NB4 (cell line): ENCODE measurements at regions not wholly inside any gene's neighbourhood (a gene's known extent, or its start where the extent isn't known, plus 50 kb on each side); places are given as distances from the start of the nearest gene placed in this dataset.

Source experiments
- DNase-seq: peaks from one replicate; pipeline ENCODE4 v3.0.0; 2010; ENCODE audit warnings: low read depth
- H3K4me3 ChIP-seq: one replicate; pipeline ENCODE4 v1.5.1; 2011; ENCODE audit warnings: mild to moderate bottlenecking, low read depth, low read length, moderate library complexity
- MYC ChIP-seq: IDR thresholded peaks from 2 replicates; pipeline ENCODE4 v1.6.1; 2011; ENCODE audit warnings: low read depth, low read length
- POLR2A ChIP-seq: IDR thresholded peaks from 2 replicates; pipeline ENCODE4 v1.6.1; 2011; ENCODE audit warnings: mild to moderate bottlenecking; ENCODE audit not compliant: insufficient read length; ENCODE audit errors: extremely low read depth
- TF ChIP-seq, protein P1 (sequence below): IDR thresholded peaks from 2 replicates; pipeline ENCODE4 v1.6.1; 2011; ENCODE audit warnings: low read depth, low read length
- TF ChIP-seq, protein P2 (sequence below): IDR thresholded peaks from one replicate; pipeline ENCODE4 v1.5.1; 2012; ENCODE audit warnings: low read depth, low read length

DNA sequence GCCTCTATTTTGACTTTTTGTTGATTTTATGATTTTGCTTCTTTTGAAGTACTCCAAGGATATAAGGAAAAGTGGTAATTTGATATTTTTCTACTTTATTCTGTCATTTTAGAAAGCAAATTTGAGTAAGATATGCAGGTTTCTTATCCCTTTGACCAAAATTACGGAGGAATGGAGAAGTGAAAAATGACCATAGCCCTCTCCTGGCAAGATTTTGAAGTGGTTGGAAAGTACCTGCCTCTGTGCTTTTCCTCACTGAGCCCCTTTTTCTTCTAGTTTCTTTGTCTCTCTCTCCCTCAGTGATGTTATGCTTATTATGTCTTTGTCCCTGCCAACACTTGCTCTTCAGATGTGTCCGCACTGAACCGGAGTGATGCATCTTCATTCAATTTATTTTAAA, 898.1 kb downstream of the EPHA4 start:
- TF ChIP-seq, protein P1, sequence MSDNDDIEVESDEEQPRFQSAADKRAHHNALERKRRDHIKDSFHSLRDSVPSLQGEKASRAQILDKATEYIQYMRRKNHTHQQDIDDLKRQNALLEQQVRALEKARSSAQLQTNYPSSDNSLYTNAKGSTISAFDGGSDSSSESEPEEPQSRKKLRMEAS, result no peak
- TF ChIP-seq, protein P2, sequence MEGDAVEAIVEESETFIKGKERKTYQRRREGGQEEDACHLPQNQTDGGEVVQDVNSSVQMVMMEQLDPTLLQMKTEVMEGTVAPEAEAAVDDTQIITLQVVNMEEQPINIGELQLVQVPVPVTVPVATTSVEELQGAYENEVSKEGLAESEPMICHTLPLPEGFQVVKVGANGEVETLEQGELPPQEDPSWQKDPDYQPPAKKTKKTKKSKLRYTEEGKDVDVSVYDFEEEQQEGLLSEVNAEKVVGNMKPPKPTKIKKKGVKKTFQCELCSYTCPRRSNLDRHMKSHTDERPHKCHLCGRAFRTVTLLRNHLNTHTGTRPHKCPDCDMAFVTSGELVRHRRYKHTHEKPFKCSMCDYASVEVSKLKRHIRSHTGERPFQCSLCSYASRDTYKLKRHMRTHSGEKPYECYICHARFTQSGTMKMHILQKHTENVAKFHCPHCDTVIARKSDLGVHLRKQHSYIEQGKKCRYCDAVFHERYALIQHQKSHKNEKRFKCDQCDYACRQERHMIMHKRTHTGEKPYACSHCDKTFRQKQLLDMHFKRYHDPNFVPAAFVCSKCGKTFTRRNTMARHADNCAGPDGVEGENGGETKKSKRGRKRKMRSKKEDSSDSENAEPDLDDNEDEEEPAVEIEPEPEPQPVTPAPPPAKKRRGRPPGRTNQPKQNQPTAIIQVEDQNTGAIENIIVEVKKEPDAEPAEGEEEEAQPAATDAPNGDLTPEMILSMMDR, result no peak
- TF ChIP-seq MYC (no peak), POLR2A (no peak)
- no peak overlapping the region for H3K4me3 ChIP-seq
- no peak for DNase-seq

DNA sequence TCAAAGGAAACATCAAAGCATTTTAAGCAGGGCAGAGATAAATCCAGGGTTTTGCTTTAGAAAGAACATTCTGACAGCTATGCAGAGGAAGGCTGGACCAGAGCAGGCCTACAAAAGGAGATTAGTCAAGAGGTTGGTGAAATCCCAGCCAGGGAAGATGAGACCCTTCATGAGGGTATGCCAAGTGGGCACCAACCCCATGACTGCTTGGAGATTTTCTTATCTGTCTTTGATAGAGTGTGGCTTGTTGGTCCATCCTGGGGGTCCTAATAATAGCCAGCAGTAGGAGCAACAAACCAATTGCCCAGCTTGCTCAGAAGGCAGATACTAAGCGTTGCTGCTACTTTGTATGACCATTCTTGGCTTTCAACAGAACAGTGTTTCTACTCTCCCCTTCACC, 895.4 kb downstream of the EPHA4 start:
- TF ChIP-seq POLR2A, result no peak
- no peak for TF ChIP-seq MYC
- TF ChIP-seq, protein P2, result no peak
- TF ChIP-seq, protein P1, result no peak
- H3K4me3 ChIP-seq, result no peak overlapping the region
- no peak for DNase-seq

DNA sequence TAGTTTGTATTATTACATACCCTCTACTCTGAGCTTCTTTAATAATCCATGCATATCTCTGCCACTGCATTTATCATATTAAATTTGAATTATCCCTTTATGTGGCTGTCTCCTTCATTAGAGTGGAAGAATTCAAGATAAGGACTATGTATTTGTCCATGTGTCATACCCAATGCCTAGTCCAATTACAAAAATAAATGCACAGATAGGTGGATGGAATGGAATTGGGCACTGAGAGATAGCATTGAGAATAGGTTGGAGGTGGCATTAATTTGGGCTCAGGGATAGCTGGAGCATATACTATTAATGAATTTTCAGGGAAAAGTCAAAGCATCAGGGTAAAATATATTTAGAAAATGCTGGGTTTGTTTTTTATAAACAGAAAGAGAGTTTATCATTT, 893.2 kb downstream of the EPHA4 start:
- TF ChIP-seq, protein P1, result no peak
- TF ChIP-seq, protein P2, result no peak
- no peak for TF ChIP-seq POLR2A
- no peak for TF ChIP-seq MYC
- no peak overlapping the region for H3K4me3 ChIP-seq

DNA sequence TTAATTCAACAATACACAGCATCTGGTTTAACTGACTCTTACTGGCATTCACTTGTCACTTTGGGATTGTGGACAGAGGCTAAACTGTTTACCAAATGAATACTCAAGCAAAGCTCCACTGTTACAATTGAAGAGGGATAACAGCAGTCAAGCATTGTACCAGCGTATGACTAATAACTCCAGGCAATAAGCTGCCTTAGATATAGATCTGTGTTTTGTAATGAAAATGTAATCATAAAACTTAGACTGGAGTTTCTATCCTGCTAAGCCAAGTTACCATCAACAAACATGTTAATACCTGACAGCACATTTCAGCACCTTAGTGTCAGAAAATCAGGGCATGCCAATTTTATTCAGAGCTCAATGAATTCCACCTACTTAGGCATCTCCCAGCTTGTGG, 889.5 kb downstream of the EPHA4 start:
- DNase-seq, result no peak
- no peak for TF ChIP-seq MYC
- no peak for TF ChIP-seq POLR2A
- TF ChIP-seq, protein P2, result no peak
- TF ChIP-seq, protein P1, result no peak
- H3K4me3 ChIP-seq, result no peak overlapping the region

More for the DNA sequence above, 893.2 kb downstream of the EPHA4 start:
- no peak for DNase-seq

DNA sequence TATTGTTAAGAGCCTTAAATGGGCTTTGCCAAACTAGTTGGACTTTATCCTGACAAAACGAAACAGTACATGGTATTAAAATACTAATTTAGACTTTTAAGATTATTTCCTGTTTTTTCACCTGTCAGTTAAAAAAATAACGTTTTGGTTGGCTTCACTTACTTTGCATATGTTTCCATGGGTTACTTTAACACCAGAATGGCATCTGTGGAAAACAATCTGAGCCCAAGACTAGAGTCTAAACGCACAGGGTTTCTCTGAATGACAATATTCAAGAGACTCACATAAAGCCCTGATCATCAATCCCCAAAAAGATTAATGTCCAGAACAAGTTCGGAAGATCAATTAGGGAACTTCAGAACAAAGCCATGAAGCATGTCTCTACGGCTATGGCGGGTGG, 888.0 kb downstream of the EPHA4 start:
- TF ChIP-seq, protein P2, result no peak
- TF ChIP-seq, protein P1, result no peak
- no peak for TF ChIP-seq MYC
- no peak for TF ChIP-seq POLR2A
- DNase-seq, result no peak
- no peak overlapping the region for H3K4me3 ChIP-seq

DNA sequence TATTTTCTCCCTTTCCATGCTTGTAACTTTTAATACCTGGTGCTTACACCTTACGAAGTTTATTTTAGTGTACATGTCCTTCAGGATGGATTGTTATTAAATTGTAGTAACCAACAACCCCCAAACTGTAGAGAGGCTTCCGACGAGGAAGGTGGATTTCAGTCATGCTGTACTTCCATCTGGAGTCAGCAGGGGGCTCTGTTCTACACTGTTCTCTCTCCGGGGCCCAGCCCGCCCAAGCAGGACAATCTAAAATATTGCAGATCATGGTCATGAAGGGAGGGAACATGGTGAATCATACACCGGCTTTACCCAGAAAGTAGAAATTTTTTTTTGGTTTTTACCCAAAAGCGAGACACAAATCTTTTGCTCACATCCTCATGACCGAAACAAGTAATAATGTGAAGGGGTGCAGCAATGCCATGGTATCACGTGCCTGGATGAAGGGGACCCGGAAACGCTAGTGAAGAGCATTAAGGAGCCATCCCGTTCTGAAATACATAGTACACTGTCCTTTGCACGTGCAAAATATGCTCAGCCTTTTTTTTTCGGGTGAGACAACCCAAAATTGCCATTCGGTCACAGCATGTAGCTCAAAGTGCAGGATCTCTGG, 884.8 kb downstream of the EPHA4 start:
- TF ChIP-seq, protein P2, result peak; percentile 85
- TF ChIP-seq MYC (no peak), POLR2A (no peak)
- TF ChIP-seq, protein P1, result peak; percentile 44; the same call in 1 of the 2 replicates
- DNase-seq, result peak; percentile 60
- H3K4me3 ChIP-seq, result no peak overlapping the region
